ENCODE measurements at regions not wholly inside any gene's neighbourhood (a gene's known extent, or its start where the extent isn't known, plus 50 kb on each side); places are given as distances from the start of the nearest gene placed in this dataset.

DNA sequence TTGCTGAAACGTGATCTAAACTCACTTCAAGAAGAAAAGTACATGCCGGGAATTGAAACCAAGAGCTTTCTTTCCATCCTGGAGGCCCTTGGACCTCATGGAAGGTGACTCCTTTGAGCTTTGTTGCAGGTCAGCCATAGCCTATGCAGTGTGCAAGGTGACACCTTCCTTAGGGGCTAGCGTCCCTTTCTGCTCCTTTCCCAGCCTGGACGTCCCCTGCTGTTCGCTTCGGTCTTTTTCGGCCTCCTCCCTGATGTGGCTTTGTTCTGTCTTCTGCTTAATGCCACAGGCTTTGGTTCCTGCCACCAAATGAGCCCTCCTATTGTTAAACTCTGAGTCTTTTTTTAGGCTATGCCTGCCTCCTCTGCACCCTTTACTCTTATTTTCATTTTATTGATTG, 308.8 kb downstream of the BRINP2 start:
- H3K9me3 Mint-ChIP-seq: no peaks in the 10 kb centered on the region
- DNase-seq (ENCODE audit: low read depth, low spot score): no peak
- no peaks in the 10 kb centered on the region for H3K36me3 Mint-ChIP-seq (ENCODE audit: low read depth)
- TF ChIP-seq, protein P1, sequence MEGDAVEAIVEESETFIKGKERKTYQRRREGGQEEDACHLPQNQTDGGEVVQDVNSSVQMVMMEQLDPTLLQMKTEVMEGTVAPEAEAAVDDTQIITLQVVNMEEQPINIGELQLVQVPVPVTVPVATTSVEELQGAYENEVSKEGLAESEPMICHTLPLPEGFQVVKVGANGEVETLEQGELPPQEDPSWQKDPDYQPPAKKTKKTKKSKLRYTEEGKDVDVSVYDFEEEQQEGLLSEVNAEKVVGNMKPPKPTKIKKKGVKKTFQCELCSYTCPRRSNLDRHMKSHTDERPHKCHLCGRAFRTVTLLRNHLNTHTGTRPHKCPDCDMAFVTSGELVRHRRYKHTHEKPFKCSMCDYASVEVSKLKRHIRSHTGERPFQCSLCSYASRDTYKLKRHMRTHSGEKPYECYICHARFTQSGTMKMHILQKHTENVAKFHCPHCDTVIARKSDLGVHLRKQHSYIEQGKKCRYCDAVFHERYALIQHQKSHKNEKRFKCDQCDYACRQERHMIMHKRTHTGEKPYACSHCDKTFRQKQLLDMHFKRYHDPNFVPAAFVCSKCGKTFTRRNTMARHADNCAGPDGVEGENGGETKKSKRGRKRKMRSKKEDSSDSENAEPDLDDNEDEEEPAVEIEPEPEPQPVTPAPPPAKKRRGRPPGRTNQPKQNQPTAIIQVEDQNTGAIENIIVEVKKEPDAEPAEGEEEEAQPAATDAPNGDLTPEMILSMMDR (conservative IDR thresholded peaks at IDR 0.05): no peak
- H3K4me3 Mint-ChIP-seq: no peak overlapping the region
- H3K27ac Mint-ChIP-seq (ENCODE audit: unreplicated experiment): no peak overlapping the region
- peaks cover 4% of the 10 kb centered on the region for H3K27me3 Mint-ChIP-seq (ENCODE audit: low read depth)
- no peaks in the 10 kb centered on the region for H3K4me1 Mint-ChIP-seq

DNA sequence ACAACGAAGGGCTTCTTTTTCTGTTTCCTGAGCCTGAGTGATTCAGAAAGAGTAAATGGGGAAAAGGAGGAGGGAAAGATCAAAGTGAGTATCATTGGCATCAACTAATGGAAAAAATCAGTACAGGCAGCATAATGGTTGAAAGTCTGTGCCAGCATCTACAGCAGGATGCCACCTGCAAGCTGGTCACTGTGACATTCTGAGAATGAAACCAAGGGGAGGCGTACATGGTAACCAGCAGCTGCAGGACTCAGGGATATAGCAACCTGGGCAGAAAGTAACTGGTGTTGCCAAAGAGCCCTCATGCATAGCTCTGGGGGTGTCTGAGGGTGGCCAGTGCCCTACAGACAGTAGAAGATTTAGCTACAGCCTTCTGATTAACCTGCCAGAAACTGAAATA, 305.9 kb downstream of the BRINP2 start:
- TF ChIP-seq, protein P1 (conservative IDR thresholded peaks at IDR 0.05): no peak
- Mint-ChIP-seq H3K36me3 (ENCODE audit: low read depth) (no peaks in the 10 kb centered on the region), H3K27ac (ENCODE audit: unreplicated experiment) (no peak overlapping the region), H3K4me1 (no peaks in the 10 kb centered on the region), H3K9me3 (no peaks in the 10 kb centered on the region), H3K4me3 (no peak overlapping the region), H3K27me3 (ENCODE audit: low read depth) (peaks cover 4% of the 10 kb centered on the region)
- DNase-seq (ENCODE audit: low read depth, low spot score): no peak

DNA sequence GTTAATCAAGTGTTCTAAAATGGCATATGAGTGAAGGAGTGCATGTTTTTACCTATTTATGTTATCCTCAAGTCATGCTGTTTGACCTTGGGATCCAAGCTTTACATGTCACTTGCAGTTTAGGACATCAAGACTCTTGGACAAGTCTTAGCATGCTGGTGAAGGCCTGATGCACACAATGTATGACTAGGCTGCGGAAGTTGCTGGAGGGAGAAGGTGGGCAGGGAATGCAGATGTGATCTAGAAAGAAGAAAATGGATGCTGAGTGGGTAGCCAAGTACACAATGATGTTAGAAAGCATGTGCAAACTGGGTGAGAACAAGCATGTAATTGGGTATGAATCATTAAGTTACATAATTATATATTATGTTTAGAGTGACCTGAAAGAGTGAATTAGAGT, 301.8 kb downstream of the BRINP2 start:
- no peak for DNase-seq (ENCODE audit: low read depth, low spot score)
- TF ChIP-seq, protein P1 (conservative IDR thresholded peaks at IDR 0.05): no peak
- Mint-ChIP-seq H3K4me3 (no peak overlapping the region), H3K36me3 (ENCODE audit: low read depth) (no peaks in the 10 kb centered on the region), H3K9me3 (no peaks in the 10 kb centered on the region), H3K4me1 (peaks cover 4% of the 10 kb centered on the region), H3K27me3 (ENCODE audit: low read depth) (peaks cover 4% of the 10 kb centered on the region), H3K27ac (ENCODE audit: unreplicated experiment) (no peak overlapping the region)

DNA sequence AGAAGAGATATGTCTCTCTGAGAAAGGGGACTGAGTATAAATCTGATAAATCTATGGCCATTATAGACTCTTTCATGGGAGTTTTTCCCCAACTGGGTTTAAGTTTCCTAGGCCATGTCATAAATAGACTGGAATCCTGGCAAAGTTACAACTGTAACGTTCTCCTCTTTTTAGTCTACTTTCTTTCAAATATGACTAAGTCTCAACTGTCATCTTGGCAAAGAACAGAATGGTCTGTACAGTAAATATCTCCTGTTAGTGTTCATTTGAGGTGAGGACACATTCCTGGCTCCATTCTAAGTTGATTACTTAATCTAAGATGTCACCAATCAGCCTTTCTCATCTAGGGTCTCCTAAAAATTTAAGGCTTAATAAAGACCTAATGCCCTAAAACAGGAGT, 300.5 kb downstream of the BRINP2 start:
- Mint-ChIP-seq H3K4me3 (no peak overlapping the region), H3K9me3 (no peaks in the 10 kb centered on the region)
- no peak for DNase-seq (ENCODE audit: low read depth, low spot score)

DNA sequence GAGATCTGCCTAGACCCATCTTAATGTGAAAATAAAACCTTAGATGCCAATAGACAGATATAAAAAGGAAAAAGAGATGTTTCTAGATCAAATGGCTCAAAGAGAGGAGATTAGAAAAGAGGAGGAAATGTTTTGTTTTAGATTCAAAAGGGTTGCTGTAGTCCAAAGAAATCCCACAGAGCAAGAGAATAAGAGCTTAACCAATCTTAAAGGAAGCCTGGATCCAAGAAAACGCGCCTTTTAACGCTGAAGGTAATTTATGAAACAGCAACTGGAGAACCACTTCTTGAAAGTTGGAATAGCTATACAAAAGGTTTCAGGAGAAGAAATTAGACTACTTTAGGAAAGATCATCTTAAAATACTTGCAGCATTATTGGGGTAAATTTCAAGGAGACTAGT, 298.8 kb downstream of the BRINP2 start:
- Mint-ChIP-seq H3K4me1 (peaks cover 4% of the 10 kb centered on the region), H3K27me3 (ENCODE audit: low read depth) (no peaks in the 10 kb centered on the region), H3K9me3 (no peaks in the 10 kb centered on the region), H3K4me3 (no peak overlapping the region), H3K27ac (ENCODE audit: unreplicated experiment) (no peak overlapping the region), H3K36me3 (ENCODE audit: low read depth) (no peaks in the 10 kb centered on the region)
- DNase-seq (ENCODE audit: low read depth, low spot score): no peak
- TF ChIP-seq, protein P1 (conservative IDR thresholded peaks at IDR 0.05): no peak

More for the DNA sequence above, 300.5 kb downstream of the BRINP2 start:
- Mint-ChIP-seq H3K36me3 (ENCODE audit: low read depth) (no peaks in the 10 kb centered on the region), H3K4me1 (peaks cover 4% of the 10 kb centered on the region), H3K27me3 (ENCODE audit: low read depth) (no peaks in the 10 kb centered on the region), H3K27ac (ENCODE audit: unreplicated experiment) (no peak overlapping the region)
- TF ChIP-seq, protein P1 (conservative IDR thresholded peaks at IDR 0.05): no peak

DNA sequence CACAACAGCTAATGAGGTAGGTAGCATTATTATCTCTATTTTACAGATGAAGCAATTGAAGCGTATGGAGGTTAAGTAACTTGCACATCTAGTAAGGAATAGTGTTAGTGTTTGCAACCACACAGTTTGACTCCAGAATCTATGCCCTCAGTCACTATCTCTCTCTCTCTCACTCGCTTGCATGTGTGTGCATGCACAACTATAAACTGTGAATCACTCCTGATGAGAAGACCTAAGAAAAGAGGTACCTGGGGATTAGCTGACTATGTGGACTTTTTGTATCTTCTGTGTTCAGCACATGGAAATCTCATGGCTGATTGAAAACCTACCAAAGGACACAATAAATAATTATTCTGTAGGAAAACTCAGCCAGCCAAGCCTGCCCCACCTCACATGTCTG, 295.5 kb downstream of the BRINP2 start:
- H3K9me3 Mint-ChIP-seq: no peaks in the 10 kb centered on the region
- no peaks in the 10 kb centered on the region for H3K36me3 Mint-ChIP-seq (ENCODE audit: low read depth)
- no peak overlapping the region for H3K27ac Mint-ChIP-seq (ENCODE audit: unreplicated experiment)
- peaks cover 2% of the 10 kb centered on the region for H3K27me3 Mint-ChIP-seq (ENCODE audit: low read depth)
- TF ChIP-seq, protein P1 (conservative IDR thresholded peaks at IDR 0.05): no peak
- DNase-seq (ENCODE audit: low read depth, low spot score): no peak
- H3K4me3 Mint-ChIP-seq: no peak overlapping the region
- H3K4me1 Mint-ChIP-seq: peaks cover 4% of the 10 kb centered on the region
